Right lobe of liver (tissue), 6 donors: ENCODE measurements at regions not wholly inside any gene's neighbourhood (a gene's known extent, or its start where the extent isn't known, plus 50 kb on each side); places are given as distances from the start of the nearest gene placed in this dataset.

Source experiments
- ATAC-seq, 4 donors: fragments of 200-7000 bp; cut with Tn5 transposase; one replicate each; pipeline ENCODE4 v1.9.1; 2020; ENCODE audit warnings: mild to moderate bottlenecking in 4 of 4, moderate library complexity in 4 of 4
- DNase-seq, 3 donors: peaks; one replicate each; pipeline ENCODE4 v3.0.0-alpha.2; 2020
- H3K27ac ChIP-seq, 3 donors: fragments of 200-600 bp; one replicate each; pipeline ENCODE4 v1.8.0; 2022
- H3K27me3 ChIP-seq, 2 donors: fragments of 200-600 bp; one replicate each; pipeline ENCODE4 v1.8.0; 2022
- H3K36me3 ChIP-seq, 4 donors: fragments of 200-600 bp; sonication (generic) in 1 of 4; one replicate each; pipeline versions ENCODE4 v1.5.1 to v1.8.0; 2017 to 2022; ENCODE audit warnings: control low read depth in 1 of 4
- H3K4me1 ChIP-seq, 4 donors: fragments of 200-600 bp; sonication (generic) in 1 of 4; one replicate each; pipeline versions ENCODE4 v1.5.1 to v1.8.0; 2017 to 2022; ENCODE audit warnings: control low read depth in 1 of 4
- H3K4me3 ChIP-seq, 3 donors: fragments of 200-600 bp; one replicate each; pipeline ENCODE4 v1.8.0; 2022
- H3K9me3 ChIP-seq, 4 donors: fragments of 200-600 bp; sonication (generic) in 1 of 4; one replicate each; pipeline versions ENCODE4 v1.5.1 to v1.8.0; 2017 to 2022; ENCODE audit warnings: control low read depth in 1 of 4
- CTCF ChIP-seq, 4 donors: fragments of 200-600 bp in 3 of 4; fragments of 450-650 bp in 1 of 4; IDR thresholded peaks; one replicate each; pipeline versions ENCODE4 v1.5.1 to v1.8.0; 2016 to 2022; ENCODE audit warnings: antibody characterized with exemption in 4 of 4, mild to moderate bottlenecking in 2 of 4
- POLR2A ChIP-seq: fragments of 450-650 bp; IDR thresholded peaks from one replicate; pipeline ENCODE4 v1.6.1; 2017; ENCODE audit warnings: antibody characterized with exemption, mild to moderate bottlenecking
- WGBS: methylation state at CpG from one replicate; pipeline ENCODE4 v1.1.6; 2018; ENCODE audit warnings: low coverage, low lambda C conversion rate; ENCODE audit not compliant: insufficient coverage; ENCODE audit errors: missing lambda C conversion rate; 5-methylcytosine and 5-hydroxymethylcytosine counted together
- intact Hi-C, 2 donors: fragments of 100-400 bp; cut with DNase I; formaldehyde crosslinking; loops; one replicate each; pipeline versions ENCODE4 v1.11.2 to v1.14.1; 2022
- donor health status: DM: no; HTN: yes; CAD: no.
- donor health status: DM: no; HTN: no; CAD: no.
- donor health status: DM: no; HTN: no; CAD: no.
- donor health status: DM: no; HTN: yes; CAD: no.
- donor health status: DM: no; HTN: yes; CAD: no.

DNA sequence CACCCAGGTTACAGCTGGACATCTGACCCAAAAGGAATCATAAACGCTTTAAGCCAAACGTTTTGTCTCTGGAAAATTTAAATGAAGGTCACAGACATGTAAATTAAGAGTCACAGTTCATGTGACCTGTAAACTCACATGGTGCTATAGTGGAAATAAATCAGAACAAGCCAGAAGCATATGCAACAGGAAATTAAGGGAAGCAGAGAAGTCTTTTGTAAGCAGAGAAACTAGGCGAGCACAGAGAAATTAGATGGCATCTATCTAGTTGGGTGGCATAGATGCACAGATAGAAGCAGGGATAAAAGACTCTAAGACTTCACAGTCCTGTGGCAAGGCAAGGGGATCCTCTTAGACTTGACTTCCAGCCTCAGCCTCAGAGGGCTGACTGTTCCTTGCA, 264.8 kb downstream of the GASK1B start:
- Histone ChIP-seq H3K4me3 (no peak overlapping the region), H3K9me3 (peaks cover 0 to 4% (median 0%) of the 10 kb centered on the region in 4 donors), H3K4me1 (no peaks in the 10 kb centered on the region), H3K27ac (no peak overlapping the region), H3K36me3 (no peaks in the 10 kb centered on the region), H3K27me3 (no peaks in the 10 kb centered on the region)
- 57% methylated on average over 3 of the region's 3 CpGs for WGBS
- ATAC-seq, result no peak
- TF ChIP-seq POLR2A, result no peak
- TF ChIP-seq CTCF (IDR thresholded peaks at IDR 0.05), result no peak
- DNase-seq, result no peak
- intact Hi-C loops, result no loop called here

DNA sequence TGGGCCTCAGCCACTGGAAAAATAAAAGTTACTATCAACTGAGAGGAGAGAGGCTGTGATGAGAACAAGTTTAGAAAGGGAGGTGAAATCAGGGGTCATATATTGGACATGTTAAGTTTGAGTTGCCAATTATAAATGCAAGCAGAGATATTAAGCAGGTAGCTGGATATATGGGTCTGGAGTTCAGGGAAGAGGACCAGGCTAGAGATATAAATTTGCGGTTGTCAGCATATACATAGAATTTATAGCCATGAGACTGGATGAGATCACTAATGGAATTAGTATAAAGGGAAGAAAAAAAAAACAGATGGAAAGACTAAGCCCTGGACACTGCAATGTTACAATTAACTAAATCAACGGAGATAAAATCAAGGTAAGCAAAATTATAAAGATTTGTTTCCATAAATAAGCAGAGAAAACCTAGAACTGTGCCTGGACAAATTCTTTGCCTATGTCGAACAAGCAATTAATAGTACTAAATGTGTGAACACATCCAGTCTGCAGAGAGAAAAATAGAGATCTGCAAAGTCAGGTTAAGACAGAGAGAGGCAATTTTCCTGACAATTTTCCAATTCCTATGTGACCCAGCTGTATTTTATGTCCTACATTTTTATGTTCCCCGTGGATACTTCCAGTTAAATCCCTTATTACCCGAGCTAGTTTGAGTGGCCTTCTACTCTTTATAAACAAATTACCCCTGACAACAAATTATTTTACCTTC, 265.4 kb downstream of the GASK1B start:
- Histone ChIP-seq H3K4me3 (no peak overlapping the region), H3K27ac (no peak overlapping the region), H3K36me3 (no peaks in the 10 kb centered on the region), H3K27me3 (no peaks in the 10 kb centered on the region), H3K9me3 (peaks cover 0 to 4% (median 0%) of the 10 kb centered on the region in 4 donors), H3K4me1 (no peaks in the 10 kb centered on the region)
- WGBS, result 71% methylated on average over 5 of the region's 5 CpGs
- DNase-seq, result no peak
- no peak for TF ChIP-seq POLR2A
- no peak for TF ChIP-seq CTCF (IDR thresholded peaks at IDR 0.05)
- intact Hi-C loops, result no loop called here
- ATAC-seq, result no peak

DNA sequence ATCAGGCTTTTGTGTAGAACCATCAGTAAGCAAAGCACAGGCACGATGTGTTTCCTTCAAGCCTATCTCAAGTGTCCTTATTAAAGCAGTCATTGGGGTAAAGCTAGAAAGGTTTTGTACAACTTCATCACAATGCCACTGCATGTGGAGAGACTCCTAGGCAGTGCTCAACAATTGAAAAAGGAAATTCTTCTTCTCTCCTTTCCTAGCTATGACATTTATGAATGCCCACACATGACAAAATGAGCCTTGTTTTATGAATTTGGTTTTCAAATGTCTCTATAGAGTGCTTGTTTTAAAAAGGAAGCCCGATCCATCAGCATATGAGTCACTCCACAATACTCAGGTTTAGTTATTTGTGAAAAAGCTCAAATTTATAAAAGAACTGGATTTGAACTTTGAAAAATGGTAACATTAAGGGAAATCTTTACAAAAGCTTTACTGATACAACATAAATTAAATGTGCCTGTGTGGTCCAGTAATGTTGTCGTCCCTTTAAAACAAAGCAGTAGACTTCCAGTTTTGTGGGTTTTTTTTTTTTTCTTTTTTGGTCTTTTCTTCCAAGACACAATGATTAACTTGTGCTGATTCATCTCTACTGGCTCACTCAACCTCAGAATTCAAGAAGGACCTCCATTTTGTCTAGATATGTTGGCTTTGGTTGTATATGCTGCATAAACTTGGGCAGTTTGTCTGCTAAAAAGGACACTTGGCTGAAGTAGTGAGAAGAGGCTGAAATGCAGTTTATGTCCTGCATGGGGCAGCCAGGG, 273.8 kb downstream of the GASK1B start:
- H3K27ac ChIP-seq, result no peak overlapping the region
- no peaks in the 10 kb centered on the region for H3K27me3 ChIP-seq
- DNase-seq (no peak), ATAC-seq (no peak)
- intact Hi-C loops, result no loop called here
- no peak overlapping the region for H3K4me3 ChIP-seq
- no peaks in the 10 kb centered on the region for H3K9me3 ChIP-seq
- no peaks in the 10 kb centered on the region for H3K36me3 ChIP-seq
- WGBS, result 63% methylated on average over 3 of the region's 3 CpGs
- no peaks in the 10 kb centered on the region for H3K4me1 ChIP-seq
- no peak for TF ChIP-seq POLR2A
- no peak for TF ChIP-seq CTCF (IDR thresholded peaks at IDR 0.05)

DNA sequence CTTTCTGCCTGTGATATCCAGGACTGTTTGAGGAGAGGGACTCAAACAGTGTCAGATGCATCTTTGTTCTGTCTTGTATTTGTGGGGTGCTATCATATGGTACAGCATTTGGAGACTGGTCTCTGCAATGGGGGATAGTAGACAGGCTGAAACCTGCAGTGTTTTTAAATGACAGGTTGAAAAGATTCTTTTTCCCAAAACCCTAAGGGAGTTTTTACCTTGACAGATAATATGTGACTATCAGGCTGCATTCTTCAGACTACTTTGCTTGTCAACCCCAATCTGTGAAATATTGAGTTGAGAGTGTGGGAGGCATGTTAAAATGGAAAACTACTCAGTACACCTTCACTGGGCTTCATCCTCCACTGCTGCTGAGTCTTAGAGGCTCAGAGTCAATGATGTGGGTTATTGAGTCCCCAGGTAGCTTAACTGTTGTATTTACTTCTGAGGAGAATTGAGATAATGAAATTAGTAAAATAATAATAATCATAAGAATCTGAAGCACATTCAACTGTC, 274.9 kb downstream of the GASK1B start:
- DNase-seq (no peak), ATAC-seq (no peak)
- no peak overlapping the region for H3K27ac ChIP-seq
- no peak overlapping the region for H3K4me3 ChIP-seq
- H3K9me3 ChIP-seq, result no peaks in the 10 kb centered on the region
- no peaks in the 10 kb centered on the region for H3K4me1 ChIP-seq
- H3K36me3 ChIP-seq, result no peaks in the 10 kb centered on the region
- TF ChIP-seq CTCF (IDR thresholded peaks at IDR 0.05) (no peak), POLR2A (no peak)
- no peaks in the 10 kb centered on the region for H3K27me3 ChIP-seq
- intact Hi-C loops, result no loop called here
